ENCODE measurements at regions not wholly inside any gene's neighbourhood (a gene's known extent, or its start where the extent isn't known, plus 50 kb on each side); places are given as distances from the start of the nearest gene placed in this dataset.

GRCh38 chr5:159785656-159786055, 130.6 kb upstream of the ADRA1B start:
- TF ChIP-seq REST (IDR thresholded peaks at IDR 0.05; ENCODE audit: insufficient read depth in 1 of 2, low read depth in 2 of 2, low read length in 2 of 2) = no peak
- TF ChIP-seq TAF1 (IDR thresholded peaks at IDR 0.05; ENCODE audit: borderline replicate concordance, insufficient read depth, low read length) = no peak
- no peak for TF ChIP-seq SIN3A (IDR thresholded peaks at IDR 0.05; ENCODE audit: borderline replicate concordance, insufficient read depth, low read length)
- TF ChIP-seq POLR2AphosphoS5 (IDR thresholded peaks at IDR 0.05; ENCODE audit: low read depth, low read length) = no peak
- no peak for TF ChIP-seq FOXP2 (optimal IDR thresholded peaks at IDR 0.05; ENCODE audit: borderline replicate concordance, extremely low read depth, extremely low read length, insufficient read depth)

- TF ChIP-seq POLR2AphosphoS5 (IDR thresholded peaks at IDR 0.05; ENCODE audit: low read depth, low read length) (no peak), TAF1 (IDR thresholded peaks at IDR 0.05; ENCODE audit: borderline replicate concordance, insufficient read depth, low read length) (no peak), SIN3A (IDR thresholded peaks at IDR 0.05; ENCODE audit: borderline replicate concordance, insufficient read depth, low read length) (no peak), FOXP2 (optimal IDR thresholded peaks at IDR 0.05; ENCODE audit: borderline replicate concordance, extremely low read depth, extremely low read length, insufficient read depth) (no peak), REST (IDR thresholded peaks at IDR 0.05; ENCODE audit: insufficient read depth in 1 of 2, low read depth in 2 of 2, low read length in 2 of 2) (no peak)
Observed at GRCh38 chr5:159786201-159786600, 130.1 kb upstream of the ADRA1B start.

- TF ChIP-seq SIN3A (IDR thresholded peaks at IDR 0.05; ENCODE audit: borderline replicate concordance, insufficient read depth, low read length) (no peak), REST (IDR thresholded peaks at IDR 0.05; ENCODE audit: insufficient read depth in 1 of 2, low read depth in 2 of 2, low read length in 2 of 2) (no peak), FOXP2 (optimal IDR thresholded peaks at IDR 0.05; ENCODE audit: borderline replicate concordance, extremely low read depth, extremely low read length, insufficient read depth) (no peak), POLR2AphosphoS5 (IDR thresholded peaks at IDR 0.05; ENCODE audit: low read depth, low read length) (no peak), TAF1 (IDR thresholded peaks at IDR 0.05; ENCODE audit: borderline replicate concordance, insufficient read depth, low read length) (no peak)
Observed at GRCh38 chr5:159786901-159787691, 129.2 kb upstream of the ADRA1B start.

- TF ChIP-seq REST (IDR thresholded peaks at IDR 0.05; ENCODE audit: insufficient read depth in 1 of 2, low read depth in 2 of 2, low read length in 2 of 2) = no peak
- TF ChIP-seq POLR2AphosphoS5 (IDR thresholded peaks at IDR 0.05; ENCODE audit: low read depth, low read length) = no peak
- no peak for TF ChIP-seq TAF1 (IDR thresholded peaks at IDR 0.05; ENCODE audit: borderline replicate concordance, insufficient read depth, low read length)
- TF ChIP-seq SIN3A (IDR thresholded peaks at IDR 0.05; ENCODE audit: borderline replicate concordance, insufficient read depth, low read length) = no peak
- no peak for TF ChIP-seq FOXP2 (optimal IDR thresholded peaks at IDR 0.05; ENCODE audit: borderline replicate concordance, extremely low read depth, extremely low read length, insufficient read depth)
Observed at GRCh38 chr5:159787837-159788236, 128.4 kb upstream of the ADRA1B start.
